ENCODE measurements at regions not wholly inside any gene's neighbourhood (a gene's known extent, or its start where the extent isn't known, plus 50 kb on each side); places are given as distances from the start of the nearest gene placed in this dataset.

DNA sequence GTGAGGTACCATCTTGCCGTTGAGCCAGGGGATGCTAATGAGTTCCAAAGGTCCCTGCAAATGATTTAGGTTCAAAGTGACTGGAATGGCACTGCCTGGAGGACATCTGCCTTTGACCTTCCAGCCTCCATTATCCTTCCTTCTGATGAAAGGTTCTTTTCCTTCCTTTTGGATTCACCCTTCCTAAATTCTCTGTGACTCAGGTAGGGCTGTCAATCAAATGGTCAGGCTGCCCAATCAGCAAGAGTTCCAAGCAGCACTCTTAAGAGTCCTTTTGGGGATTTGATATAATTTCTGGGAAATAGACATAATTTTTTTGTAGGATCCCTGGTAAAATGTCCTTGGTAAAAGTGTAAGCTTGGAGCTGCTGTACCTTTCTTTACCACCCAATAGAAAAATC is 58.8 kb upstream of the LMO4 start:
- TF ChIP-seq, protein P1, sequence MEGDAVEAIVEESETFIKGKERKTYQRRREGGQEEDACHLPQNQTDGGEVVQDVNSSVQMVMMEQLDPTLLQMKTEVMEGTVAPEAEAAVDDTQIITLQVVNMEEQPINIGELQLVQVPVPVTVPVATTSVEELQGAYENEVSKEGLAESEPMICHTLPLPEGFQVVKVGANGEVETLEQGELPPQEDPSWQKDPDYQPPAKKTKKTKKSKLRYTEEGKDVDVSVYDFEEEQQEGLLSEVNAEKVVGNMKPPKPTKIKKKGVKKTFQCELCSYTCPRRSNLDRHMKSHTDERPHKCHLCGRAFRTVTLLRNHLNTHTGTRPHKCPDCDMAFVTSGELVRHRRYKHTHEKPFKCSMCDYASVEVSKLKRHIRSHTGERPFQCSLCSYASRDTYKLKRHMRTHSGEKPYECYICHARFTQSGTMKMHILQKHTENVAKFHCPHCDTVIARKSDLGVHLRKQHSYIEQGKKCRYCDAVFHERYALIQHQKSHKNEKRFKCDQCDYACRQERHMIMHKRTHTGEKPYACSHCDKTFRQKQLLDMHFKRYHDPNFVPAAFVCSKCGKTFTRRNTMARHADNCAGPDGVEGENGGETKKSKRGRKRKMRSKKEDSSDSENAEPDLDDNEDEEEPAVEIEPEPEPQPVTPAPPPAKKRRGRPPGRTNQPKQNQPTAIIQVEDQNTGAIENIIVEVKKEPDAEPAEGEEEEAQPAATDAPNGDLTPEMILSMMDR (IDR thresholded peaks at IDR 0.05) = no peak
- TF ChIP-seq POLR2A (IDR thresholded peaks at IDR 0.05) = no peak

Data from uterus (tissue), 2 donors.